ENCODE measurements at regions not wholly inside any gene's neighbourhood (a gene's known extent, or its start where the extent isn't known, plus 50 kb on each side); places are given as distances from the start of the nearest gene placed in this dataset.

- no peaks in the 10 kb centered on the region for H3K27me3 Mint-ChIP-seq
- no peaks in the 10 kb centered on the region for H3K4me1 Mint-ChIP-seq
- DNase-seq, result no peak
- no peaks in the 10 kb centered on the region for H3K36me3 Mint-ChIP-seq
- POLR2A ChIA-PET, result no interaction called here
- no peaks in the 10 kb centered on the region for H3K9me3 Mint-ChIP-seq
- ATAC-seq (ENCODE audit: low read depth), result no peak
- no peak overlapping the region for H3K4me3 Mint-ChIP-seq
- no peak overlapping the region for H3K27ac Mint-ChIP-seq
These were observed 895.7 kb downstream of the XPNPEP1 start for GRCh38 chr10:109027534-109028185.

- H3K36me3 Mint-ChIP-seq, result no peaks in the 10 kb centered on the region
- no peak overlapping the region for H3K4me3 Mint-ChIP-seq
- ATAC-seq (ENCODE audit: low read depth), result no peak
- POLR2A ChIA-PET, result no interaction called here
- H3K9me3 Mint-ChIP-seq, result no peaks in the 10 kb centered on the region
- H3K27me3 Mint-ChIP-seq, result no peaks in the 10 kb centered on the region
- H3K4me1 Mint-ChIP-seq, result no peaks in the 10 kb centered on the region
- no peak for DNase-seq
- H3K27ac Mint-ChIP-seq, result no peak overlapping the region
These were observed 898.1 kb downstream of the XPNPEP1 start for GRCh38 chr10:109025172-109025571.

DNA sequence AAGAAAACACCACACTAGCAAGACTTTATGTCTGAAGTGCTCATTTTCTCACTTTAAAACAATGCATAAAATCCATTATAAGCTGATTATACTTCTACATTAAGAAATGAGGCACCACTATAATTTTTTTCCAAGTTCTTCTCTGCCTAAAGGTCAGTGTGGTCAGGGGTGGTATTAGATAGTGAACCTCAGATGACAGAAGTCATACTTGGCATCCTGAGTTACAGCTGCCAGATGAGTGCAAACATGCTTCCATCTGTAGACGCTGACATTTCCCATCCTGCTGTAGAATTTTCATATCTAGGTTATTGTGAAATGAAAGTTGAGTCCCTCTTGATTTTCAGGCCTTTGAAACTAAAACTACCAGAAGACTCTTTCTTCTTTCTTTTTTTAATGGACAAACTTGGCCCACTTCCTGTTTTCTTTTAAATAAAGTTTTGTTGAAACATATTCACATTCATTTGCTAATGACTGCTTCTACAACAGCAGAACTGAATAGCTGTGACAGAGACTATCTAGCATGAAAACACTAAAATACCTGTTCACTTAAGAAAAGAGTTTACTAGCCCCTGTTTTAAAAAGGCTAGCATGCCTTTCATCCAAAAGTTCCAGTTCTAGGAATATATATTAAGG lies 900.8 kb downstream of the XPNPEP1 start:
- Mint-ChIP-seq H3K27ac (no peak overlapping the region), H3K4me1 (no peaks in the 10 kb centered on the region), H3K36me3 (no peaks in the 10 kb centered on the region), H3K4me3 (no peak overlapping the region), H3K27me3 (no peaks in the 10 kb centered on the region), H3K9me3 (peaks cover 2% of the 10 kb centered on the region)
- POLR2A ChIA-PET, result no interaction called here
- no peak for ATAC-seq (ENCODE audit: low read depth)
- no peak for DNase-seq

DNA sequence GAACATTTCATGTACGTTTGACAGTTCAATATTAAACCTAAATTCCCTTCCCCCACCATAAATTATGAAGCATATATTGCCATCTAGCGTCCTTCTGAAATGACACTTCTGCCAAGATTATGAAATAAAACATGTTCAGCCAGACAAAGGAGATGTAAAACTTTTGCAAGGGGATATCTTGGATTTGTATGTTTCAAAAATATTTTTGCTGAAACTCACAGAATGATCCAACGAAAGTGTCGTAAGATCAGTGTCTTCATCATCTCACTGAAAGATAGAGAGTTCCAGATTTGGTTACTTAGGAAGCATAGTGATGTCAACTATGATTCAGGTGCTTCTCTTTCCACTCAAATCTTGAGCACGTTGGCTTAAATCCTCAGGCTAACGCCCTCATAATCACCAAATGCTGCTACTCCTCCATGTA lies 904.3 kb downstream of the XPNPEP1 start:
- H3K36me3 Mint-ChIP-seq, result no peaks in the 10 kb centered on the region
- POLR2A ChIA-PET, result no interaction called here
- DNase-seq (no peak), ATAC-seq (ENCODE audit: low read depth) (no peak)
- H3K4me1 Mint-ChIP-seq, result no peaks in the 10 kb centered on the region
- H3K4me3 Mint-ChIP-seq, result no peak overlapping the region
- no peaks in the 10 kb centered on the region for H3K27me3 Mint-ChIP-seq
- H3K27ac Mint-ChIP-seq, result no peak overlapping the region
- peaks cover 2% of the 10 kb centered on the region for H3K9me3 Mint-ChIP-seq

DNA sequence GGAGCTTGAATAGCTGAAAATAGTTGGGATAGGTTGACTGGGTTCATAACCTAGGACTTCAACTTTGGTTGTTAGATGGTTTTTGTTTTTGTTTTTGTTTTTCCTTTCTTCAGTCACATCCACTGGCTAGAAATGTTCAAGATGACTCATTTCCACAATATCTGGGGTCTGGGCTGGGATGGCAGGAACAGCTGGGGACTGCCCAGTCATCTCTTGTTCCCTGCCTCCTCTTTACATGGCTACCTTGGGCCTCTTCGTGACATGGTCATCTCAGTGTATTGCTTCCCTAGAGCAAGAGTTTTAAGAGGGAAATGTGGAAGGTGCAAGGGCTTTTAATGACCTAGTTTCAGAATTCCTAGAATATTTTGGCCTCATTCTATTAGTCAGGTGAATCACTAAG lies 915.8 kb downstream of the XPNPEP1 start:
- POLR2A ChIA-PET, result no interaction called here
- H3K9me3 Mint-ChIP-seq, result no peaks in the 10 kb centered on the region
- ATAC-seq (ENCODE audit: low read depth), result no peak
- no peak overlapping the region for H3K27ac Mint-ChIP-seq
- H3K4me3 Mint-ChIP-seq, result no peak overlapping the region
- H3K27me3 Mint-ChIP-seq, result no peaks in the 10 kb centered on the region
- no peak for DNase-seq
- no peaks in the 10 kb centered on the region for H3K4me1 Mint-ChIP-seq
- no peaks in the 10 kb centered on the region for H3K36me3 Mint-ChIP-seq

GRCh38 chr10:108990441-108990840 lies 932.9 kb downstream of the XPNPEP1 start:
- no peaks in the 10 kb centered on the region for H3K27me3 Mint-ChIP-seq
- H3K4me1 Mint-ChIP-seq, result no peaks in the 10 kb centered on the region
- H3K36me3 Mint-ChIP-seq, result no peaks in the 10 kb centered on the region
- POLR2A ChIA-PET, result no interaction called here
- no peak overlapping the region for H3K27ac Mint-ChIP-seq
- no peak overlapping the region for H3K4me3 Mint-ChIP-seq
- H3K9me3 Mint-ChIP-seq, result peaks cover 3% of the 10 kb centered on the region
- ATAC-seq (ENCODE audit: low read depth), result no peak
- DNase-seq, result no peak

DNA sequence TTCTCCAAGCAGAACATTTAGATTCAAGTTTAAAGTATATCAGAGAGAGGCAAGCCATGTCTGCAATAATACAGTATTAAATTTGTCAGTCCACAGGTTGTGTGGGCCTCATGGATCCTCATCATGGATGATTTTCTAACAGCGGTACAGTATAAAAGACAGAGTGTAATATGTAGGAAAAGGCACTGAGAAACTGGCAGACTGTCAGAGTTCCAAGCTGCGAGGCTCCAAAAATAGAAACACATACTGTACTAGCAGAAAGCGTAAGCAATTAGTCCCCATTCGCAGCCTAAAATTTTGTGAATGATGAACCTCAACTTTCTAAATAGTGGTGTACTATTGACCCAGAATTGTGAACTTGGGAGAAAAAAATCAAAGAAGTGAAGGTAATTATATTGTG lies 933.3 kb downstream of the XPNPEP1 start:
- Mint-ChIP-seq H3K27ac (no peak overlapping the region), H3K36me3 (no peaks in the 10 kb centered on the region), H3K4me3 (no peak overlapping the region), H3K9me3 (peaks cover 3% of the 10 kb centered on the region), H3K27me3 (no peaks in the 10 kb centered on the region), H3K4me1 (no peaks in the 10 kb centered on the region)
- POLR2A ChIA-PET, result no interaction called here
- no peak for ATAC-seq (ENCODE audit: low read depth)
- no peak for DNase-seq

DNA sequence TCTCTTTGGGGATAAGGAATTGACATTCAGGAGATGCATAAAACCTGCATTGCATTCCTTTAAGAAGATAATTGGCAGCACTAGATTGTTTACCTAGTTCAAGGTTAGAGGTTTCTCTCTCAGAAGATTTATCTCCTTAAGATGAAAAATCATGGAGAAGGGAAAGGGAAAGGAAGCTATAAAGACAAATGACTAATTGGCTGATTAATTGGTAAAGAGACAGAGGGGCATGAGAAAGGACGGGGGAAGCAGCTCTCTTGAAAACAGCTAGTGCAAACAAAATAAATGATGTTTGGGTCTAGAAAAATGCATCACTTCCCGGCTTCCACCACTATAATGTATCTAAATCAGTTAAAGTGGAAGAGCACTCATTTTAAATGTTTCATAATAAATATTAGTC lies 941.2 kb downstream of the XPNPEP1 start:
- H3K4me1 Mint-ChIP-seq, result no peaks in the 10 kb centered on the region
- no peaks in the 10 kb centered on the region for H3K36me3 Mint-ChIP-seq
- no peak overlapping the region for H3K27ac Mint-ChIP-seq
- H3K27me3 Mint-ChIP-seq, result no peaks in the 10 kb centered on the region
- H3K4me3 Mint-ChIP-seq, result no peak overlapping the region
- ATAC-seq (ENCODE audit: low read depth) (no peak), DNase-seq (no peak)
- peaks cover 2% of the 10 kb centered on the region for H3K9me3 Mint-ChIP-seq
- POLR2A ChIA-PET, result no interaction called here

GRCh38 chr10:108980869-108981268 lies 942.4 kb downstream of the XPNPEP1 start:
- Mint-ChIP-seq H3K36me3 (no peaks in the 10 kb centered on the region), H3K4me1 (no peaks in the 10 kb centered on the region), H3K27me3 (no peaks in the 10 kb centered on the region), H3K27ac (no peak overlapping the region), H3K9me3 (peaks cover 2% of the 10 kb centered on the region), H3K4me3 (no peak overlapping the region)
- DNase-seq (no peak), ATAC-seq (ENCODE audit: low read depth) (no peak)
- POLR2A ChIA-PET, result no interaction called here

- Mint-ChIP-seq H3K9me3 (peaks cover 3% of the 10 kb centered on the region), H3K4me3 (no peak overlapping the region), H3K36me3 (no peaks in the 10 kb centered on the region), H3K27ac (no peak overlapping the region), H3K27me3 (no peaks in the 10 kb centered on the region), H3K4me1 (no peaks in the 10 kb centered on the region)
- DNase-seq, result no peak
- POLR2A ChIA-PET, result no interaction called here
- no peak for ATAC-seq (ENCODE audit: low read depth)
These were observed 947.8 kb downstream of the XPNPEP1 start for GRCh38 chr10:108975459-108976058.

- ATAC-seq (ENCODE audit: low read depth), result no peak
- Mint-ChIP-seq H3K4me3 (no peak overlapping the region), H3K36me3 (no peaks in the 10 kb centered on the region), H3K4me1 (no peaks in the 10 kb centered on the region), H3K27me3 (no peaks in the 10 kb centered on the region), H3K27ac (no peak overlapping the region), H3K9me3 (peaks cover 5% of the 10 kb centered on the region)
- DNase-seq, result no peak
- POLR2A ChIA-PET, result no interaction called here
These were observed 953.3 kb downstream of the XPNPEP1 start for GRCh38 chr10:108970016-108970415.

GRCh38 chr10:108966411-108966810 lies 956.9 kb downstream of the XPNPEP1 start:
- no peak for DNase-seq
- H3K36me3 Mint-ChIP-seq, result no peaks in the 10 kb centered on the region
- no peaks in the 10 kb centered on the region for H3K27me3 Mint-ChIP-seq
- POLR2A ChIA-PET, result no interaction called here
- H3K9me3 Mint-ChIP-seq, result peaks cover 3% of the 10 kb centered on the region
- H3K4me1 Mint-ChIP-seq, result no peaks in the 10 kb centered on the region
- no peak for ATAC-seq (ENCODE audit: low read depth)
- H3K4me3 Mint-ChIP-seq, result no peak overlapping the region
- no peak overlapping the region for H3K27ac Mint-ChIP-seq

DNA sequence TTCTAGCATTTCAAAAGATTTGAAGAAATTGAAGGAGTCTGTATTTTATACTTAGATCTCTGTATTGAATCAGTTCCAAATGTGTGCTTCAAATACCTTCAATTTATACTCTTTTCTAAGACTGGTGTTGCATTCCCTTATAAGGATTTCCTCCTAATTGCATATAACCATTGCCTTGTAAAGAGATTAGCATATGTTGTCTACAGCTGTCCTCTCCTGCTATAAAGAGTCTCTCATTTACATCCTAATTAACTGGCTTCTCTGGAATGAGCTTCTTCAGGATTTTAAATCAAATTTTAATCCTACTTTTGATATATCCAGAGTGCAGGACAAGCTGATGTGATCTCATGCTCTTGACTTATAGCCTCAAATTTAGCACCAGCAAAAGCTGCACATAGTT lies 957.3 kb downstream of the XPNPEP1 start:
- Mint-ChIP-seq H3K4me3 (no peak overlapping the region), H3K36me3 (no peaks in the 10 kb centered on the region), H3K4me1 (no peaks in the 10 kb centered on the region), H3K27me3 (no peaks in the 10 kb centered on the region), H3K9me3 (peaks cover 4% of the 10 kb centered on the region), H3K27ac (no peak overlapping the region)
- ATAC-seq (ENCODE audit: low read depth) (no peak), DNase-seq (no peak)
- POLR2A ChIA-PET, result no interaction called here

DNA sequence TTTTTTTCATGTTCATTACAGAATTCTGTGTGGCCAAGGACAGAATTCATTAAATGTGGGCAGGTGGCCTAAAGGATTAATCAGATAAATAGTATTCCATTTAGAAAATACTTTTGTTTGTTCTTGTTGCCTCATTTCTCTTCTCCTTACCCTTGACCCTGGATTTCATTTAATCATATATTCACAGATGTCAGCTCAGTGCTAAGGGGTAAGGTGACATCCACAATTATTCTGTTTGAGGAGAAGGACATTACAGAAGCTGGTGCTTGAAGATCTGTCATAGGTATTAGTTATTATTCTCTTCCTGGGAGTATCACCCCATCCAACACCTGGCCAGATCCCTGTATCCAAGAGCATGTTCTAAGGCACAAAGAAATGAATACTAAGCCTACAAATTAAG lies 961.1 kb downstream of the XPNPEP1 start:
- H3K36me3 Mint-ChIP-seq, result no peaks in the 10 kb centered on the region
- no peak for ATAC-seq (ENCODE audit: low read depth)

More for the DNA sequence above, 961.1 kb downstream of the XPNPEP1 start:
- H3K27ac Mint-ChIP-seq, result no peak overlapping the region
- peaks cover 1% of the 10 kb centered on the region for H3K9me3 Mint-ChIP-seq
- POLR2A ChIA-PET, result no interaction called here
- DNase-seq, result no peak
- no peaks in the 10 kb centered on the region for H3K27me3 Mint-ChIP-seq
- H3K4me3 Mint-ChIP-seq, result no peak overlapping the region
- no peaks in the 10 kb centered on the region for H3K4me1 Mint-ChIP-seq

Measured in activated naive CD8-positive, alpha-beta T cell treated with anti-CD3 and anti-CD28 coated beads, Interleukin-2, amount 10 ng/mL, durations not matched to agents 7 days and 5 days (primary cell).